NCI-H1105 treated with DMSO at 0.1 percent for 48 hours (cell line): ENCODE measurements at regions not wholly inside any gene's neighbourhood (a gene's known extent, or its start where the extent isn't known, plus 50 kb on each side); places are given as distances from the start of the nearest gene placed in this dataset.
A peak's percentile ranks its signal among the peaks of the same experiment; 100 is the strongest.

ENCODE experiments used
- DNase-seq: peaks from one replicate; lab custom pipeline; 2025; lab: John Stamatoyannopoulos, UW

- DNase-seq = peak; percentile 61
Measured at GRCh38 chr7:85890244-85890811, 703.5 kb upstream of the SEMA3D start.

GRCh38 chr7:85887133-85887532, 700.3 kb upstream of the SEMA3D start:
- DNase-seq = no peak

GRCh38 chr7:85882335-85882734, 695.5 kb upstream of the SEMA3D start:
- DNase-seq = no peak

GRCh38 chr7:85875398-85875797, 688.5 kb upstream of the SEMA3D start:
- no peak for DNase-seq

- no peak for DNase-seq
Measured at GRCh38 chr7:85866540-85866939, 679.7 kb upstream of the SEMA3D start.

- DNase-seq = peak; percentile 46
Measured at GRCh38 chr7:85851571-85852193, 664.8 kb upstream of the SEMA3D start.

GRCh38 chr7:85850381-85850780, 663.5 kb upstream of the SEMA3D start:
- DNase-seq = no peak

- no peak for DNase-seq
Measured at GRCh38 chr7:85840554-85840953, 653.7 kb upstream of the SEMA3D start.

- no peak for DNase-seq
Measured at GRCh38 chr7:85833066-85833465, 646.2 kb upstream of the SEMA3D start.

GRCh38 chr7:85830982-85831381, 644.1 kb upstream of the SEMA3D start:
- DNase-seq = no peak

GRCh38 chr7:85829817-85830432, 643.1 kb upstream of the SEMA3D start:
- peak; percentile 44 for DNase-seq

GRCh38 chr7:85829176-85829575, 642.3 kb upstream of the SEMA3D start:
- no peak for DNase-seq

- DNase-seq = no peak
Measured at GRCh38 chr7:85828614-85829013, 641.8 kb upstream of the SEMA3D start.

- no peak for DNase-seq
Measured at GRCh38 chr7:85823396-85824080, 636.7 kb upstream of the SEMA3D start.

- DNase-seq = no peak
Measured at GRCh38 chr7:85821926-85822325, 635.1 kb upstream of the SEMA3D start.

- DNase-seq = no peak
Measured at GRCh38 chr7:85820702-85821443, 634.0 kb upstream of the SEMA3D start.

GRCh38 chr7:85815526-85815925, 628.7 kb upstream of the SEMA3D start:
- DNase-seq = no peak

- DNase-seq = no peak
Measured at GRCh38 chr7:85806321-85806720, 619.5 kb upstream of the SEMA3D start.

GRCh38 chr7:85805656-85806055, 618.8 kb upstream of the SEMA3D start:
- DNase-seq = no peak

GRCh38 chr7:85805249-85805648, 618.4 kb upstream of the SEMA3D start:
- DNase-seq = no peak

GRCh38 chr7:85802211-85802610, 615.4 kb upstream of the SEMA3D start:
- DNase-seq = no peak

- no peak for DNase-seq
Measured at GRCh38 chr7:85796956-85797355, 610.1 kb upstream of the SEMA3D start.
